Kidney epithelial cell (primary cell): ENCODE measurements at regions not wholly inside any gene's neighbourhood (a gene's known extent, or its start where the extent isn't known, plus 50 kb on each side); places are given as distances from the start of the nearest gene placed in this dataset.

Experiments
- DNase-seq: peaks from one replicate; pipeline ENCODE4 v3.0.0-alpha.2; 2010; ENCODE audit warnings: low read depth
- H3K27me3 ChIP-seq: 2 replicates; pipeline ENCODE4 v1.6.0; 2011; ENCODE audit warnings: low read length; ENCODE audit not compliant: control insufficient read depth, insufficient read depth
- H3K36me3 ChIP-seq: 2 replicates; pipeline ENCODE4 v1.5.1; 2011; ENCODE audit warnings: low read length; ENCODE audit not compliant: control insufficient read depth, insufficient read depth
- H3K4me3 ChIP-seq: 2 replicates; pipeline ENCODE4 v1.5.1; 2011; ENCODE audit warnings: low read depth, mild to moderate bottlenecking, control low read depth, low read length
- CTCF ChIP-seq: IDR thresholded peaks from 2 replicates; pipeline ENCODE4 v1.5.1; 2011; ENCODE audit warnings: mild to moderate bottlenecking, moderate library complexity, low read length, control low read depth, inconsistent platforms; ENCODE audit not compliant: insufficient read depth, poor library complexity, severe bottlenecking

- no peak overlapping the region for H3K4me3 ChIP-seq
- TF ChIP-seq CTCF = no peak
- H3K36me3 ChIP-seq = no peaks in the 10 kb centered on the region
These were observed 617.9 kb upstream of the GRM3 start for GRCh38 chr7:86025807-86026206.

GRCh38 chr7:86013662-86014061, 630.0 kb upstream of the GRM3 start:
- TF ChIP-seq CTCF = no peak
- no peaks in the 10 kb centered on the region for H3K27me3 ChIP-seq
- no peak for DNase-seq
- H3K36me3 ChIP-seq = no peaks in the 10 kb centered on the region
- H3K4me3 ChIP-seq = no peak overlapping the region

More at GRCh38 chr7:86025807-86026206, 617.9 kb upstream of the GRM3 start:
- DNase-seq = no peak
- H3K27me3 ChIP-seq = no peaks in the 10 kb centered on the region

- no peak for DNase-seq
- no peaks in the 10 kb centered on the region for H3K27me3 ChIP-seq
- H3K4me3 ChIP-seq = no peak overlapping the region
- H3K36me3 ChIP-seq = no peaks in the 10 kb centered on the region
- no peak for TF ChIP-seq CTCF
These were observed 630.7 kb upstream of the GRM3 start for GRCh38 chr7:86012971-86013370.

- no peak for TF ChIP-seq CTCF
- Histone ChIP-seq H3K36me3 (no peaks in the 10 kb centered on the region), H3K4me3 (no peak overlapping the region), H3K27me3 (no peaks in the 10 kb centered on the region)
- no peak for DNase-seq
These were observed 634.8 kb upstream of the GRM3 start for GRCh38 chr7:86008898-86009297.

GRCh38 chr7:86006909-86007308, 636.8 kb upstream of the GRM3 start:
- DNase-seq = no peak
- Histone ChIP-seq H3K4me3 (no peak overlapping the region), H3K27me3 (no peaks in the 10 kb centered on the region), H3K36me3 (no peaks in the 10 kb centered on the region)
- TF ChIP-seq CTCF = no peak

GRCh38 chr7:86002858-86003257, 640.9 kb upstream of the GRM3 start:
- H3K36me3 ChIP-seq = no peaks in the 10 kb centered on the region
- TF ChIP-seq CTCF = no peak
- H3K27me3 ChIP-seq = no peaks in the 10 kb centered on the region
- DNase-seq = no peak
- H3K4me3 ChIP-seq = no peak overlapping the region
